GM23248 (cell line): ENCODE measurements at regions not wholly inside any gene's neighbourhood (a gene's known extent, or its start where the extent isn't known, plus 50 kb on each side); places are given as distances from the start of the nearest gene placed in this dataset.

Source experiments
- DNase-seq: peaks from one replicate; pipeline ENCODE4 v3.0.0-alpha.2; 2015
- H2AFZ ChIP-seq: fragments of 200-600 bp; sonication (generic); 2 replicates; pipeline ENCODE4 v1.6.1; 2016; ENCODE audit warnings: antibody characterized with exemption
- H3F3A ChIP-seq: fragments of 200-600 bp; sonication (generic); 2 replicates; pipeline ENCODE4 v1.6.1; 2016; ENCODE audit warnings: mild to moderate bottlenecking, antibody characterized with exemption, mixed run types; ENCODE audit not compliant: insufficient read depth
- H3K27ac ChIP-seq: fragments of 200-600 bp; sonication (generic); 2 replicates; pipeline ENCODE4 v1.5.1; 2016; ENCODE audit warnings: mild to moderate bottlenecking
- H3K27me3 ChIP-seq: fragments of 200-600 bp; sonication (generic); replicated peaks from 2 replicates; pipeline ENCODE4 v1.6.1; 2016; ENCODE audit warnings: mild to moderate bottlenecking; ENCODE audit not compliant: insufficient read depth
- H3K36me3 ChIP-seq: fragments of 200-600 bp; sonication (generic); 2 replicates; pipeline ENCODE4 v1.6.1; 2016; ENCODE audit warnings: low read depth, mild to moderate bottlenecking
- H3K4me1 ChIP-seq: fragments of 200-600 bp; sonication (generic); 2 replicates; pipeline ENCODE4 v1.6.1; 2016; ENCODE audit warnings: mild to moderate bottlenecking; ENCODE audit not compliant: insufficient read depth
- H3K4me2 ChIP-seq: fragments of 200-600 bp; sonication (generic); one replicate; pipeline ENCODE4 v1.6.1; 2016; ENCODE audit warnings: mild to moderate bottlenecking; ENCODE audit not compliant: unreplicated experiment
- H3K4me3 ChIP-seq: fragments of 200-600 bp; sonication (generic); 2 replicates; pipeline ENCODE4 v1.5.1; 2016; ENCODE audit warnings: mild to moderate bottlenecking
- H3K79me2 ChIP-seq: fragments of 200-600 bp; sonication (generic); 2 replicates; pipeline ENCODE4 v1.6.1; 2016; ENCODE audit warnings: mild to moderate bottlenecking; ENCODE audit not compliant: insufficient read depth
- H3K9ac ChIP-seq: fragments of 200-600 bp; sonication (generic); 2 replicates; pipeline ENCODE4 v1.6.1; 2016; ENCODE audit warnings: mild to moderate bottlenecking
- H3K9me2 ChIP-seq: fragments of 200-600 bp; sonication (generic); 2 replicates; pipeline ENCODE4 v1.6.1; 2016; ENCODE audit warnings: mixed run types, mild to moderate bottlenecking, moderate library complexity; ENCODE audit not compliant: insufficient read depth
- H3K9me3 ChIP-seq: fragments of 200-600 bp; sonication (generic); one replicate; pipeline ENCODE4 v1.6.1; 2017; ENCODE audit warnings: low read depth
- H4K20me1 ChIP-seq: fragments of 200-600 bp; sonication (generic); 2 replicates; pipeline ENCODE4 v1.6.0; 2016; ENCODE audit not compliant: insufficient read depth
- EZH2 ChIP-seq: fragments of 200-600 bp; sonication (generic); IDR thresholded peaks from 2 replicates; pipeline ENCODE4 v1.6.1; 2018; ENCODE audit warnings: antibody characterized with exemption, mild to moderate bottlenecking; ENCODE audit not compliant: insufficient read depth, poor library complexity, severe bottlenecking
- EZH2phosphoT487 ChIP-seq: fragments of 200-600 bp; sonication (generic); IDR thresholded peaks from 2 replicates; pipeline ENCODE4 v1.6.1; 2018; ENCODE audit warnings: antibody characterized with exemption, moderate library complexity, mild to moderate bottlenecking, low read depth; ENCODE audit not compliant: insufficient read depth
- WGBS, 2 experiments: methylation state at CpG; one replicate each; pipeline ENCODE4 v1.1.6; 2015 to 2017; ENCODE audit warnings: low lambda C conversion rate in 2 of 2, low coverage in 1 of 2; ENCODE audit errors: missing lambda C conversion rate in 2 of 2; 5-methylcytosine and 5-hydroxymethylcytosine counted together
- in situ Hi-C: fragments of 300-500 bp; cut with MboI; formaldehyde crosslinking; loops from 2 replicates; pipeline ENCODE4 v1.15.0; 2020

GRCh38 chr13:82330499-82330898 lies 1551.8 kb downstream of the SLITRK1 start:
- Histone ChIP-seq H3K4me3 (no peak overlapping the region), H3K9me2 (no peaks in the 10 kb centered on the region), H3K4me2 (no peak overlapping the region), H3K9ac (no peak overlapping the region), H4K20me1 (no peaks in the 10 kb centered on the region), H2AFZ (no peak overlapping the region), H3K27ac (no peak overlapping the region), H3K4me1 (no peaks in the 10 kb centered on the region), H3K79me2 (no peaks in the 10 kb centered on the region), H3K27me3 (no peaks in the 10 kb centered on the region), H3K9me3 (no peaks in the 10 kb centered on the region), H3K36me3 (no peaks in the 10 kb centered on the region), H3F3A (no peaks in the 10 kb centered on the region)
- in situ Hi-C loops, result no loop called here
- TF ChIP-seq EZH2 (no peak), EZH2phosphoT487 (no peak)
- DNase-seq, result peak; percentile 4
- 9 to 12% methylated on average over 5 of the region's 5 CpGs for WGBS, 2 experiments

- no peak overlapping the region for H3K4me2 ChIP-seq
- no peaks in the 10 kb centered on the region for H4K20me1 ChIP-seq
- H3F3A ChIP-seq, result no peaks in the 10 kb centered on the region
- H3K36me3 ChIP-seq, result no peaks in the 10 kb centered on the region
- H3K4me3 ChIP-seq, result no peak overlapping the region
- TF ChIP-seq EZH2phosphoT487 (no peak), EZH2 (no peak)
- H3K9me3 ChIP-seq, result no peaks in the 10 kb centered on the region
- in situ Hi-C loops, result no loop called here
- H3K9ac ChIP-seq, result no peak overlapping the region
- no peaks in the 10 kb centered on the region for H3K9me2 ChIP-seq
- H3K27me3 ChIP-seq, result no peaks in the 10 kb centered on the region
- no peak overlapping the region for H3K27ac ChIP-seq
- H3K4me1 ChIP-seq, result no peaks in the 10 kb centered on the region
- no peaks in the 10 kb centered on the region for H3K79me2 ChIP-seq
- 48 to 49% methylated on average over 5 of the region's 5 CpGs for WGBS, 2 experiments
- no peak for DNase-seq
- no peak overlapping the region for H2AFZ ChIP-seq
These were observed 1559.2 kb downstream of the SLITRK1 start for GRCh38 chr13:82323101-82323500.

DNA sequence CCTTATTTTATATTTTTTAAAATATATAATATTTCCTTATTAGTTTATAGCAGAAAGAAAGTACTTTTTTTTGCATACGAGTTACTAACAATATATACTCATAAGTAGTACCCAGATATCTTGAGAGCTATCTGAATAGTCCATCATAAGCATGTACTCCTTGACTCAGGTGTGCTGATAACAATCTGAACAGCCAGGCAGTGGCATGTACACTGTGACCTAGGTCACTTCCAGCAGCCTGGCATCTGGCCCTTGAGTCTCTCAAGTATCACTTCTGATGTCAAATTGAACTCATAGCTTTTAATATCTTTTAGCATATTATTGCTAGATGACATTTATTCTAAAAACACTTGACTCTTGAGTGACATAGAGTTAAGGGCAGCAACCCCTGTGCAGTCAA lies 1576.7 kb downstream of the SLITRK1 start:
- no peaks in the 10 kb centered on the region for H3F3A ChIP-seq
- no peak for TF ChIP-seq EZH2phosphoT487
- TF ChIP-seq EZH2, result no peak
- no peaks in the 10 kb centered on the region for H3K9me3 ChIP-seq
- H3K9me2 ChIP-seq, result no peaks in the 10 kb centered on the region
- H4K20me1 ChIP-seq, result no peaks in the 10 kb centered on the region
- WGBS, 2 experiments, result 2 to 13% methylated on average over 1 of the region's 1 CpG
- H3K36me3 ChIP-seq, result no peaks in the 10 kb centered on the region
- in situ Hi-C loops, result no loop called here
- no peak overlapping the region for H3K4me3 ChIP-seq
- no peaks in the 10 kb centered on the region for H3K27me3 ChIP-seq
- no peak overlapping the region for H3K4me2 ChIP-seq
- H3K27ac ChIP-seq, result no peak overlapping the region
- no peak overlapping the region for H3K9ac ChIP-seq
- H2AFZ ChIP-seq, result no peak overlapping the region
- H3K79me2 ChIP-seq, result no peaks in the 10 kb centered on the region
- no peaks in the 10 kb centered on the region for H3K4me1 ChIP-seq
- DNase-seq, result no peak

GRCh38 chr13:82298106-82298505 lies 1584.2 kb downstream of the SLITRK1 start:
- Histone ChIP-seq H3F3A (no peaks in the 10 kb centered on the region), H3K9ac (no peak overlapping the region), H3K27me3 (no peaks in the 10 kb centered on the region), H3K4me2 (no peak overlapping the region), H2AFZ (no peak overlapping the region), H3K27ac (no peak overlapping the region), H3K79me2 (no peaks in the 10 kb centered on the region), H3K4me1 (no peaks in the 10 kb centered on the region), H3K9me3 (no peaks in the 10 kb centered on the region), H3K9me2 (no peaks in the 10 kb centered on the region), H3K36me3 (no peaks in the 10 kb centered on the region; the same call in 1 of the 2 replicates), H4K20me1 (no peaks in the 10 kb centered on the region), H3K4me3 (no peak overlapping the region)
- in situ Hi-C loops, result no loop called here
- TF ChIP-seq EZH2 (no peak), EZH2phosphoT487 (no peak)
- WGBS, 2 experiments, result 17 to 23% methylated on average over 5 of the region's 5 CpGs
- DNase-seq, result no peak

GRCh38 chr13:82294226-82294625 lies 1588.0 kb downstream of the SLITRK1 start:
- Histone ChIP-seq H3K9me2 (no peaks in the 10 kb centered on the region), H3K9me3 (no peaks in the 10 kb centered on the region)

More at GRCh38 chr13:82294226-82294625, 1588.0 kb downstream of the SLITRK1 start:
- H3K27me3 ChIP-seq, result no peaks in the 10 kb centered on the region
- H3K79me2 ChIP-seq, result no peaks in the 10 kb centered on the region
- H3K4me2 ChIP-seq, result no peak overlapping the region
- DNase-seq, result no peak
- H3K4me3 ChIP-seq, result no peak overlapping the region
- in situ Hi-C loops, result no loop called here
- H3K4me1 ChIP-seq, result no peaks in the 10 kb centered on the region
- no peak overlapping the region for H3K9ac ChIP-seq
- 66 to 71% methylated on average over 6 of the region's 6 CpGs for WGBS, 2 experiments
- H4K20me1 ChIP-seq, result no peaks in the 10 kb centered on the region
- no peak overlapping the region for H2AFZ ChIP-seq
- TF ChIP-seq EZH2, result no peak
- no peak for TF ChIP-seq EZH2phosphoT487
- H3F3A ChIP-seq, result no peaks in the 10 kb centered on the region
- H3K36me3 ChIP-seq, result no peaks in the 10 kb centered on the region
- no peak overlapping the region for H3K27ac ChIP-seq
